ENCODE measurements at regions not wholly inside any gene's neighbourhood (a gene's known extent, or its start where the extent isn't known, plus 50 kb on each side); places are given as distances from the start of the nearest gene placed in this dataset.

- no peak overlapping the region for H3K4me3 ChIP-seq
- no peak overlapping the region for H3K27ac ChIP-seq
- H3K9me3 ChIP-seq (ENCODE audit: low read depth, low read length) = no peaks in the 10 kb centered on the region
- no peak for TF ChIP-seq POLR2AphosphoS5 (IDR thresholded peaks at IDR 0.05; ENCODE audit: borderline replicate concordance, low read depth, low read length)
- TF ChIP-seq EZH2 (IDR thresholded peaks at IDR 0.05) = no peak
- no peak for TF ChIP-seq FOXP2 (optimal IDR thresholded peaks at IDR 0.05; ENCODE audit: control extremely low read depth, extremely low read length, insufficient read depth)
- no peaks in the 10 kb centered on the region for H3K36me3 ChIP-seq (ENCODE audit: insufficient read depth, low read length)
- DNase-seq (ENCODE audit: low read depth, low spot score) = no peak
- H3K9ac ChIP-seq (ENCODE audit: insufficient read length) = no peak overlapping the region
Measured at GRCh38 chr2:45205480-45205879, 196.2 kb upstream of the SIX2 start.

GRCh38 chr2:45203400-45203799 lies 194.1 kb upstream of the SIX2 start:
- DNase-seq (ENCODE audit: low read depth, low spot score) = no peak
- H3K36me3 ChIP-seq (ENCODE audit: insufficient read depth, low read length) = no peaks in the 10 kb centered on the region
- no peak for TF ChIP-seq FOXP2 (optimal IDR thresholded peaks at IDR 0.05; ENCODE audit: control extremely low read depth, extremely low read length, insufficient read depth)
- TF ChIP-seq POLR2AphosphoS5 (IDR thresholded peaks at IDR 0.05; ENCODE audit: borderline replicate concordance, low read depth, low read length) = no peak
- TF ChIP-seq EZH2 (IDR thresholded peaks at IDR 0.05) = no peak
- H3K9ac ChIP-seq (ENCODE audit: insufficient read length) = no peak overlapping the region
- H3K27ac ChIP-seq = no peak overlapping the region
- H3K4me3 ChIP-seq = no peak overlapping the region
- H3K9me3 ChIP-seq (ENCODE audit: low read depth, low read length) = no peaks in the 10 kb centered on the region

- H3K4me3 ChIP-seq = no peak overlapping the region
- H3K27ac ChIP-seq = no peak overlapping the region
- no peaks in the 10 kb centered on the region for H3K9me3 ChIP-seq (ENCODE audit: low read depth, low read length)
- no peak for DNase-seq (ENCODE audit: low read depth, low spot score)
- H3K36me3 ChIP-seq (ENCODE audit: insufficient read depth, low read length) = no peaks in the 10 kb centered on the region
- no peak overlapping the region for H3K9ac ChIP-seq (ENCODE audit: insufficient read length)
- TF ChIP-seq EZH2 (IDR thresholded peaks at IDR 0.05) (no peak), POLR2AphosphoS5 (IDR thresholded peaks at IDR 0.05; ENCODE audit: borderline replicate concordance, low read depth, low read length) (no peak), FOXP2 (optimal IDR thresholded peaks at IDR 0.05; ENCODE audit: control extremely low read depth, extremely low read length, insufficient read depth) (no peak)
Measured at GRCh38 chr2:45199973-45200372, 190.7 kb upstream of the SIX2 start.

GRCh38 chr2:45195916-45196315 lies 186.7 kb upstream of the SIX2 start:
- TF ChIP-seq POLR2AphosphoS5 (IDR thresholded peaks at IDR 0.05; ENCODE audit: borderline replicate concordance, low read depth, low read length) = no peak
- TF ChIP-seq EZH2 (IDR thresholded peaks at IDR 0.05) = no peak
- TF ChIP-seq FOXP2 (optimal IDR thresholded peaks at IDR 0.05; ENCODE audit: control extremely low read depth, extremely low read length, insufficient read depth) = no peak
- no peak overlapping the region for H3K27ac ChIP-seq
- H3K4me3 ChIP-seq = no peak overlapping the region
- DNase-seq (ENCODE audit: low read depth, low spot score) = no peak
- no peak overlapping the region for H3K9ac ChIP-seq (ENCODE audit: insufficient read length)
- H3K36me3 ChIP-seq (ENCODE audit: insufficient read depth, low read length) = no peaks in the 10 kb centered on the region
- H3K9me3 ChIP-seq (ENCODE audit: low read depth, low read length) = no peaks in the 10 kb centered on the region

GRCh38 chr2:45194596-45194995 lies 185.3 kb upstream of the SIX2 start:
- DNase-seq (ENCODE audit: low read depth, low spot score) = no peak

GRCh38 chr2:45193581-45193980 lies 184.3 kb upstream of the SIX2 start:
- DNase-seq (ENCODE audit: low read depth, low spot score) = no peak
- Histone ChIP-seq H3K36me3 (ENCODE audit: insufficient read depth, low read length) (no peaks in the 10 kb centered on the region), H3K9me3 (ENCODE audit: low read depth, low read length) (no peaks in the 10 kb centered on the region), H3K9ac (ENCODE audit: insufficient read length) (no peak overlapping the region), H3K27ac (no peak overlapping the region), H3K4me3 (no peak overlapping the region)
- TF ChIP-seq EZH2 (IDR thresholded peaks at IDR 0.05) (no peak), POLR2AphosphoS5 (IDR thresholded peaks at IDR 0.05; ENCODE audit: borderline replicate concordance, low read depth, low read length) (no peak), FOXP2 (optimal IDR thresholded peaks at IDR 0.05; ENCODE audit: control extremely low read depth, extremely low read length, insufficient read depth) (no peak)

More at GRCh38 chr2:45194596-45194995, 185.3 kb upstream of the SIX2 start:
- Histone ChIP-seq H3K9ac (ENCODE audit: insufficient read length) (no peak overlapping the region), H3K27ac (no peak overlapping the region), H3K9me3 (ENCODE audit: low read depth, low read length) (no peaks in the 10 kb centered on the region), H3K4me3 (no peak overlapping the region), H3K36me3 (ENCODE audit: insufficient read depth, low read length) (no peaks in the 10 kb centered on the region)
- TF ChIP-seq FOXP2 (optimal IDR thresholded peaks at IDR 0.05; ENCODE audit: control extremely low read depth, extremely low read length, insufficient read depth) (no peak), POLR2AphosphoS5 (IDR thresholded peaks at IDR 0.05; ENCODE audit: borderline replicate concordance, low read depth, low read length) (no peak), EZH2 (IDR thresholded peaks at IDR 0.05) (no peak)

GRCh38 chr2:45192991-45193390 lies 183.7 kb upstream of the SIX2 start:
- DNase-seq (ENCODE audit: low read depth, low spot score) = no peak
- TF ChIP-seq EZH2 (IDR thresholded peaks at IDR 0.05) (no peak), POLR2AphosphoS5 (IDR thresholded peaks at IDR 0.05; ENCODE audit: borderline replicate concordance, low read depth, low read length) (no peak), FOXP2 (optimal IDR thresholded peaks at IDR 0.05; ENCODE audit: control extremely low read depth, extremely low read length, insufficient read depth) (no peak)
- Histone ChIP-seq H3K36me3 (ENCODE audit: insufficient read depth, low read length) (no peaks in the 10 kb centered on the region), H3K9ac (ENCODE audit: insufficient read length) (no peak overlapping the region), H3K27ac (no peak overlapping the region), H3K4me3 (no peak overlapping the region), H3K9me3 (ENCODE audit: low read depth, low read length) (no peaks in the 10 kb centered on the region)

GRCh38 chr2:45192481-45192880 lies 183.2 kb upstream of the SIX2 start:
- H3K9me3 ChIP-seq (ENCODE audit: low read depth, low read length) = no peaks in the 10 kb centered on the region
- peak overlapping the region; percentile 52; the same call in 1 of the 2 replicates for H3K27ac ChIP-seq
- peak overlapping the region; percentile 50; the same call in 1 of the 2 replicates for H3K4me3 ChIP-seq
- H3K36me3 ChIP-seq (ENCODE audit: insufficient read depth, low read length) = no peaks in the 10 kb centered on the region
- DNase-seq (ENCODE audit: low read depth, low spot score) = no peak
- no peak overlapping the region for H3K9ac ChIP-seq (ENCODE audit: insufficient read length)
- TF ChIP-seq EZH2 (IDR thresholded peaks at IDR 0.05) (no peak), FOXP2 (optimal IDR thresholded peaks at IDR 0.05; ENCODE audit: control extremely low read depth, extremely low read length, insufficient read depth) (no peak), POLR2AphosphoS5 (IDR thresholded peaks at IDR 0.05; ENCODE audit: borderline replicate concordance, low read depth, low read length) (no peak)

- Histone ChIP-seq H3K9ac (ENCODE audit: insufficient read length) (no peak overlapping the region), H3K9me3 (ENCODE audit: low read depth, low read length) (no peaks in the 10 kb centered on the region), H3K4me3 (peak overlapping the region; percentile 50), H3K36me3 (ENCODE audit: insufficient read depth, low read length) (no peaks in the 10 kb centered on the region), H3K27ac (peak overlapping the region; percentile 52)
- DNase-seq (ENCODE audit: low read depth, low spot score) = no peak
- TF ChIP-seq FOXP2 (optimal IDR thresholded peaks at IDR 0.05; ENCODE audit: control extremely low read depth, extremely low read length, insufficient read depth) (no peak), EZH2 (IDR thresholded peaks at IDR 0.05) (no peak), POLR2AphosphoS5 (IDR thresholded peaks at IDR 0.05; ENCODE audit: borderline replicate concordance, low read depth, low read length) (no peak)
Measured at GRCh38 chr2:45191976-45192375, 182.7 kb upstream of the SIX2 start.
